CD1c-positive myeloid dendritic cell (primary cell): ENCODE measurements at regions not wholly inside any gene's neighbourhood (a gene's known extent, or its start where the extent isn't known, plus 50 kb on each side); places are given as distances from the start of the nearest gene placed in this dataset.
"Not testable (repeated sequence)": the region's sequence is repeated elsewhere in the genome, so short reads cannot be mapped to it uniquely, and the experiment has no call there.

Source experiments
- DNase-seq: peaks from one replicate; pipeline ENCODE4 v3.0.0-alpha.2; 2016; ENCODE audit errors: extremely low spot score

GRCh38 chrX:55813150-55813549 is 95.6 kb downstream of the RRAGB start:
- no peak for DNase-seq

- DNase-seq = no peak
These were observed 98.0 kb downstream of the RRAGB start for GRCh38 chrX:55815546-55815945.

- DNase-seq = no peak
These were observed 98.5 kb downstream of the RRAGB start for GRCh38 chrX:55816023-55816422.

- DNase-seq = no peak
These were observed 101.3 kb downstream of the RRAGB start for GRCh38 chrX:55818673-55819375.

GRCh38 chrX:55839485-55839884 is 121.9 kb downstream of the RRAGB start:
- DNase-seq = no peak

GRCh38 chrX:55841962-55842752 is 124.6 kb downstream of the RRAGB start:
- DNase-seq = no peak

GRCh38 chrX:55866779-55867178 is 149.2 kb downstream of the RRAGB start:
- not testable (repeated sequence) for DNase-seq

GRCh38 chrX:55867181-55867651 is 149.7 kb downstream of the RRAGB start:
- no peak for DNase-seq

GRCh38 chrX:55867708-55868107 is 150.2 kb downstream of the RRAGB start:
- no peak for DNase-seq

- no peak for DNase-seq
These were observed 157.3 kb downstream of the RRAGB start for GRCh38 chrX:55874807-55875206.

GRCh38 chrX:55883541-55883940 is 166.0 kb downstream of the RRAGB start:
- not testable (repeated sequence) for DNase-seq

- peak; percentile 27 for DNase-seq
These were observed 190.5 kb downstream of the RRAGB start for GRCh38 chrX:55907968-55908607.

- peak; percentile 1 for DNase-seq
These were observed 191.2 kb downstream of the RRAGB start for GRCh38 chrX:55908661-55909212.

GRCh38 chrX:55919367-55920221 is 202.0 kb downstream of the RRAGB start:
- no peak for DNase-seq

- DNase-seq = no peak
These were observed 207.0 kb downstream of the RRAGB start for GRCh38 chrX:55924574-55924973.

- DNase-seq = not testable (repeated sequence)
These were observed 211.0 kb downstream of the RRAGB start for GRCh38 chrX:55928529-55928928.
